Skeletal muscle satellite cell (primary cell): ENCODE measurements at regions not wholly inside any gene's neighbourhood (a gene's known extent, or its start where the extent isn't known, plus 50 kb on each side); places are given as distances from the start of the nearest gene placed in this dataset. TPM values are rescaled to one million over a fixed set of nuclear protein-coding genes. Genes with fewer than 3 reads are reported as not detected.
"Not testable (repeated sequence)": the region's sequence is repeated elsewhere in the genome, so short reads cannot be mapped to it uniquely, and the experiment has no call there.

Experiments used
- H3K27me3 ChIP-seq: 2 replicates; pipeline ENCODE4 v1.7.0; 2013; ENCODE audit warnings: low read length; ENCODE audit not compliant: control insufficient read depth, insufficient read depth
- H3K36me3 ChIP-seq: 2 replicates; pipeline ENCODE4 v1.7.0; 2013; ENCODE audit warnings: mild to moderate bottlenecking, control low read depth, low read length; ENCODE audit not compliant: insufficient read depth
- H3K4me1 ChIP-seq: 2 replicates; pipeline ENCODE4 v1.7.0; 2013; ENCODE audit warnings: low read length; ENCODE audit not compliant: control insufficient read depth, insufficient read depth
- H3K4me2 ChIP-seq: 2 replicates; pipeline ENCODE4 v1.7.0; 2013; ENCODE audit warnings: mild to moderate bottlenecking, low read length
- H3K4me3 ChIP-seq: 2 replicates; pipeline ENCODE4 v1.7.0; 2013; ENCODE audit warnings: low read length
- H3K9ac ChIP-seq: 2 replicates; pipeline ENCODE4 v1.7.0; 2013; ENCODE audit warnings: mild to moderate bottlenecking, low read depth, low read length, moderate library complexity
- H3K9me3 ChIP-seq: replicated peaks from 2 replicates; pipeline ENCODE4 v1.7.0; 2013; ENCODE audit warnings: mild to moderate bottlenecking, control low read depth, low read length
- small RNA-seq: library from RNA; depleted of rRNA; stranded (forward); fragments of <200 nt; gene quantifications from one replicate; pipeline ENCODE3, GENCODE V24; 2012

DNA sequence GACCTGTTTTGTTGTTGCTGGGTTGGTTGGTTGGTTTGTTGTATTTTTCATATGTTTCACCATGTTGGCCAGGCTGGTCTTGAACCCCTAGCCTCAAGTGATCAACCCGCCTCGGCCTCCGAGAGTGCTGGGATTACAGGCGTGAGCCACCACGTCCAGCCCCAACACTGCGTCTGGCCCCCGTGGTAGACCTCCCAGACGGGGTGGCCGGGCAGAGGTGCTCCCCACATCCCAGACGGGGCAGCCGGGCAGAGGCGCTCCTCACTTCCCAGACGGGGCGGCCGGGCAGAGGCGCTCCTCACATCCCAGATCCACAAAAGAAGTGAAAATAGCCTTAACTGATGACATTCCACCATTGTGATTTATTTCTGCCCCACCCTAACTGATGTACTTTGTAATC, 76.2 kb upstream of the PABPC3 start:
- not testable (repeated sequence) for H3K9ac ChIP-seq, H3K4me1 ChIP-seq, H3K4me2 ChIP-seq, H3K36me3 ChIP-seq, H3K4me3 ChIP-seq, H3K9me3 ChIP-seq
- peaks cover 40% of the 10 kb centered on the region for H3K27me3 ChIP-seq

DNA sequence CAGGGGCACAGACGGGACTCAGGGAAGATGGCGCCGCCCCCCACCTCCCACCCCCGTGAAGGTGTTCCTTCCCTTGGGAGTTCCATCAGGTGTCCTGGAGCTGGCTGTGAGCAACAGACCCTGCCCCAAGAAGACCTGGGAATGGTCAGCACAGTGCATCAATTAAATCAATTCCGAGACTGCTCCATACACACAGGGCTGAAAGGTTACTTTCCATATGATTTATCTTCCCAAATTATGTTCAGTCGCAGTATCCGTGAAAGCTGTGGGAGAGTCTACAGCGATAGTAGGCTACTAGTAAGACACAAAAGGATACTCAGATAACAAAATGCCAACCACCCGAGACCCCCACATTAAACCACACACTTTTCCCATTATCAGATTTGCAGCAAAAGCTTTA, 71.8 kb upstream of the PABPC3 start:
- no peak overlapping the region for H3K4me3 ChIP-seq
- H3K9ac ChIP-seq, result no peak overlapping the region
- no peaks in the 10 kb centered on the region for H3K9me3 ChIP-seq
- no peaks in the 10 kb centered on the region for H3K36me3 ChIP-seq
- H3K4me2 ChIP-seq, result no peak overlapping the region
- peaks cover 26% of the 10 kb centered on the region for H3K27me3 ChIP-seq
- no peaks in the 10 kb centered on the region for H3K4me1 ChIP-seq

DNA sequence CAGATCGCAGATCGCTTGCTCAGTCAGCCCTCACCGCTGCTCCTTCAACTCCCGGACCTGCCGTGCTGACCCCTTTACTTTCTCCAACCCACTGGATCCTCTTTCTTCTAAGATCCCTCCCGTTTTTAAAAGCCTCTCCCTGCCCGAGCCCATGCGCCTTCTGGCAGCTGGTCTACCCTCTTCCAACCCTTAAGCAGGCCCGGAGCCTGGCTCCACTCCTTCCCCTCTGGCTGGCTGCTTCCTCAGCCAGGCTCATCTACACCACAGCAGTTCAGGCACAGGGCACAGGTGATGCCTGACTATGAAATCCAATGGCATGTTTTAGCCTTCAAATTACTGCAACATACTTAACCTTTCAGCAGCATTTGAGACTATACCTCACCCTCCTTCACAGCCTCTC, 63.8 kb upstream of the PABPC3 start:
- Histone ChIP-seq H3K27me3 (peaks cover 17% of the 10 kb centered on the region), H3K4me3 (no peak overlapping the region), H3K4me2 (no peak overlapping the region), H3K4me1 (no peaks in the 10 kb centered on the region), H3K9me3 (no peaks in the 10 kb centered on the region), H3K36me3 (no peaks in the 10 kb centered on the region), H3K9ac (no peak overlapping the region)

DNA sequence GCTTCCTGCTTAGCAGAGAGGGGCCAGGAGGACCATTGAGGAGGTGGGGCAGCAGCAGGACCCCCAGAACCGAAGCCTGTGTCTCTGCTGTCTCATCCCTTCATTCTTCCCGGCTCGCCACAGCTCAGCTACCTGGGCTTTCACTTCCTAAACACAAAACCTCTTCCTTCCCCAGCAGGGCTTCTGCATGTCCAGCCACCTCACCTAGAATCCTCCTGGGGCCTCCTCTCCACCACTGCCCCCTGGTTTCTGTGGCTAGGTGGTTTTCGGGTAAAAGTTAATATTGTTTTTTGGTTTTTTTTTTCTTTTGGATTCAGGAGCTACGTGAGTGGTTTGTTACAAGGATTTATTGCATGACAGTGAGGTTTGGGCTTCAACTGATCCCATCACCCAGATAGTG, 61.8 kb upstream of the PABPC3 start:
- Histone ChIP-seq H3K9me3 (no peaks in the 10 kb centered on the region), H3K4me2 (no peak overlapping the region), H3K9ac (no peak overlapping the region), H3K27me3 (peaks cover 19% of the 10 kb centered on the region), H3K4me3 (no peak overlapping the region), H3K36me3 (no peaks in the 10 kb centered on the region), H3K4me1 (no peaks in the 10 kb centered on the region)

DNA sequence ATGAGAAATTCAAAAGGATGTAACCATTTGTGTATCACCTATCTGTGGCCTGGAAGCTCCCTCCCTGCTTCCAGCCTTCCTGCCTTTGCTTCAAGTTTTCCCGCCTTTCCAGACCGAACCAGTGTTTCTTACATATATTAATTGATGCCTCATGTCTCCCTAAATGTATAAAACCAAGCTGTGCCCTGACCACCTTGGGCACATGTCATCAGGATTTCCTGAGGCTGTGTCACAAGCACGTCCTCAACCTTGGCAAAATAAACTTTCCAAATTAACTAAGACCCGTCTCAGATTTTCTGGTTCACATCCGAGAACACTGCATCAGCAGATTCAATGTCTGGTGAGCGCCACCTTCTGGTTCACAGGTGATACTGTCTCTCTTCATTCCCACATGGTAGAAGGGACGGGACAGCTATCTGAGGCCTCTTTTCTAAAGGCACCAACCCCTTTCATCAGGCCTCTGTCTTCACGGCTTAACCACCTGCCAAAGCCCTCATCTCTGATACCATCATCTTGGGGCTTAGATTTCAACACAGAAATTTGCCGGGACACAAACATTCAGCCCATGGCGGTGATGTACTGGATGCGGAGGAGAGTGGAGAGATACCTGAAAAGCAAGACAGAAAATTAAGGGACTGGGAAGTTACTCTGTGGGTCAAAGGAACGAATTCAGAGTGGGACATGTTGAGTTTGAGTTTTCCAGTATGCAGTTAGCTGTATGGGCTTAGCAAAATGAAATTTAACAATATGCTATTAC, 58.7 kb upstream of the PABPC3 start:
- Histone ChIP-seq H3K4me1 (no peaks in the 10 kb centered on the region), H3K36me3 (no peaks in the 10 kb centered on the region), H3K9me3 (no peaks in the 10 kb centered on the region), H3K9ac (no peak overlapping the region), H3K4me3 (no peak overlapping the region), H3K4me2 (no peak overlapping the region), H3K27me3 (peaks cover 34% of the 10 kb centered on the region)

DNA sequence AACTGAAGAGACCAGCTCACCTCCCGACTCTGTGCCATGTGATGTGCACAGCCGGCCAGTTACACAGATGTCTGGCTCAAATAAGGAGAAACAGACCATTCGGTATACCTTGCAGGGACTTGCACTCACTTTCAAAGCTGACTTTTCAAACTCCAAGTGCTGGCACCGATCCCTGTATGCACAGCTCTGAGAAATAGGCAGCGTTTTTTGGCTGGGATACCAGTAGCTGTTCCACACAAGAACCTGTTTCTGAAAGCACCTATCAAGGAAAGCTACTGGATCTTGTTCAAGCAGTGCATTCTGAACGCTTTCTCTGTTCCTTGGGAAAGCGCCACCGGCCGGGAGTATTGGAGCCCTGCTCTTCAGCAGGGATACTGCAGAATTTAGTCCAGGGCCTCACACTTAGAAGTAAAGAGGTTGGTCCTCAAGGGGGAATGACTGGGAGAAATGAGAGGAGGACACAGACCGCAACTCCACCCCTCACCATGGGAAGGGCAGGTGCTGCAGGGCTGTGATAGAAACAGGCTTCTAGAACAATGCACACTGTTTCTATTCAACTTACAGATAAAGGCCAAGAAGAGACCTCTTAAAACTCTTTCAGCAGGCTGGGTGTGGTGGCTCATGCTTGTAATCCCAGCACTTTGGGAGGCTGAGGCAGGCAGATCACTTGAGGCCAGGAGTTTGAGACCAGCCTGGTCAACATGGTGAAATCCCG, 53.6 kb upstream of the PABPC3 start:
- H3K9ac ChIP-seq, result no peak overlapping the region
- H3K27me3 ChIP-seq, result peaks cover 71% of the 10 kb centered on the region
- H3K9me3 ChIP-seq, result no peaks in the 10 kb centered on the region
- no peak overlapping the region for H3K4me3 ChIP-seq
- no peaks in the 10 kb centered on the region for H3K36me3 ChIP-seq
- no peak overlapping the region for H3K4me2 ChIP-seq
- H3K4me1 ChIP-seq, result peaks cover 5% of the 10 kb centered on the region

DNA sequence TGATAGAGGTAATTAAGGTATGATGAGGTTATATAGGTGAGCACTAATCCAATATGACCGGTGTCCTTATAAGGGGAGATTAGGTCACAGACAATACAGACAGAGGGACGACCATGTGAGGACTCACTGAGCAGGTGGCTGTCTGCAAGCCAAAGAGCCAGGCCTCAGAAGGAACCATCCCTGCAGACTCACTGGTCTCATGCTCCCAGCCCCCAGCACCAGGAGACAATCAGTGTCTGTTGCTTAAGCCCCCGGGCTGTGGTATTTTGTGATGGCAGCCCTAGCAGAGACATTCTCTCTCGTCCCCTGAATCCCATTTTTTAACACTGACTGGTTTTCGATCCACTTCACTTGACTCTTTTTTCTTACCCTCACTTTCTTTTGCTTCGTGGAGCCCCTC, 51.9 kb upstream of the PABPC3 start:
- no peak overlapping the region for H3K4me2 ChIP-seq
- H3K4me1 ChIP-seq, result peaks cover 5% of the 10 kb centered on the region
- no peak overlapping the region for H3K9ac ChIP-seq
- no peak overlapping the region for H3K4me3 ChIP-seq
- H3K27me3 ChIP-seq, result peaks cover 75% of the 10 kb centered on the region
- H3K9me3 ChIP-seq, result no peaks in the 10 kb centered on the region
- H3K36me3 ChIP-seq, result no peaks in the 10 kb centered on the region

Small RNA genes lying in the stretch of these regions (small RNA-seq; reads per million reads assigned to genes)
- gene AL590099.1 (not detected), gene LSP1P1 (not detected)
